Calu3 (cell line): ENCODE measurements at regions not wholly inside any gene's neighbourhood (a gene's known extent, or its start where the extent isn't known, plus 50 kb on each side); places are given as distances from the start of the nearest gene placed in this dataset.
"Not testable (repeated sequence)": the region's sequence is repeated elsewhere in the genome, so short reads cannot be mapped to it uniquely, and the experiment has no call there.

Source experiments
- BruUV-seq: library from RNA; stranded (reverse); fragments of 400-500 nt; replicated peaks from 2 replicates; lab custom pipeline; 2021; lab: Mats Ljungman, UMichigan
- CTCF ChIA-PET: fragments of 300-600 bp; sonication (Branson Sonifier 250); formaldehyde crosslinking; loops from one replicate; lab custom pipeline; 2022; ENCODE audit warnings: antibody characterized with exemption; lab: Charles Lee
- DNase-seq: peaks from one replicate; pipeline ENCODE4 v3.0.0; 2022
- H3K27ac Mint-ChIP-seq: one replicate; pipeline ENCODE4 v1.8.0; 2022; ENCODE audit warnings: mixed read lengths; ENCODE audit not compliant: unreplicated experiment
- H3K27me3 Mint-ChIP-seq: one replicate; pipeline ENCODE4 v1.8.0; 2022; ENCODE audit warnings: mixed read lengths; ENCODE audit not compliant: unreplicated experiment
- H3K36me3 Mint-ChIP-seq: one replicate; pipeline ENCODE4 v1.8.0; 2022; ENCODE audit warnings: mild to moderate bottlenecking, moderate library complexity, mixed read lengths; ENCODE audit not compliant: insufficient read depth, unreplicated experiment
- H3K4me1 Mint-ChIP-seq: one replicate; pipeline ENCODE4 v1.8.0; 2022; ENCODE audit warnings: mild to moderate bottlenecking, low read depth, mixed read lengths; ENCODE audit not compliant: unreplicated experiment
- H3K4me3 Mint-ChIP-seq: one replicate; pipeline ENCODE4 v1.8.0; 2022; ENCODE audit warnings: mild to moderate bottlenecking, low read depth, moderate library complexity, mixed read lengths; ENCODE audit not compliant: unreplicated experiment
- H3K9me3 Mint-ChIP-seq: one replicate; pipeline ENCODE4 v1.8.0; 2022; ENCODE audit warnings: low read depth, mixed read lengths; ENCODE audit not compliant: unreplicated experiment
- CTCF ChIP-seq: fragments of 200-600 bp; IDR thresholded peaks from one replicate; pipeline ENCODE4 v1.8.0; 2022; ENCODE audit warnings: antibody characterized with exemption; ENCODE audit not compliant: unreplicated experiment
- intact Hi-C: fragments of 100-400 bp; cut with micrococcal nuclease; formaldehyde crosslinking; loops from one replicate; pipeline ENCODE4 v1.10.0; 2022; ENCODE audit not compliant: unreplicated experiment

- Mint-ChIP-seq H3K4me1 (peaks cover 15% of the 10 kb centered on the region), H3K27me3 (no peaks in the 10 kb centered on the region), H3K36me3 (no peaks in the 10 kb centered on the region), H3K27ac (no peak overlapping the region), H3K4me3 (no peak overlapping the region), H3K9me3 (peaks cover 2% of the 10 kb centered on the region)
- intact Hi-C loops = loop anchor here (1.0 to 10.0 kb wide), 2 partner anchors 19 to 191 kb away; no protein-coding TSS in a partner anchor
- no peak for TF ChIP-seq CTCF
- BruUV-seq = no TSS peak
- no peak for DNase-seq
- CTCF ChIA-PET = interaction anchor here (0.6 kb wide), 1 partner anchor 1759 kb away, joined by 3 read pairs; no protein-coding TSS in a partner anchor
Observed at GRCh38 chr1:234825498-234826165, 215.7 kb upstream of the IRF2BP2 start.

GRCh38 chr1:234824836-234825235 is 214.9 kb upstream of the IRF2BP2 start:
- H3K4me1 Mint-ChIP-seq = peaks cover 17% of the 10 kb centered on the region
- BruUV-seq, H3K27ac Mint-ChIP-seq, H3K4me3 Mint-ChIP-seq, H3K9me3 Mint-ChIP-seq, CTCF ChIA-PET, H3K27me3 Mint-ChIP-seq, DNase-seq, H3K36me3 Mint-ChIP-seq: not testable (repeated sequence)
- intact Hi-C loops = loop anchor here (1.0 to 10.0 kb wide), 3 partner anchors 19 to 328 kb away; no protein-coding TSS in a partner anchor

- CTCF ChIA-PET = no interaction called here
- BruUV-seq = no TSS peak
- no peak for TF ChIP-seq CTCF
- Mint-ChIP-seq H3K4me3 (no peak overlapping the region), H3K36me3 (peaks cover 4% of the 10 kb centered on the region), H3K27me3 (no peaks in the 10 kb centered on the region), H3K9me3 (no peaks in the 10 kb centered on the region), H3K4me1 (peaks cover 20% of the 10 kb centered on the region), H3K27ac (no peak overlapping the region)
- no peak for DNase-seq
- intact Hi-C loops = loop anchor here (5.0 to 10.0 kb wide), 2 partner anchors 189 to 326 kb away; no protein-coding TSS in a partner anchor
Observed at GRCh38 chr1:234823191-234824176, 213.5 kb upstream of the IRF2BP2 start.

GRCh38 chr1:234821840-234822239 is 211.9 kb upstream of the IRF2BP2 start:
- no peaks in the 10 kb centered on the region for H3K27me3 Mint-ChIP-seq
- H3K36me3 Mint-ChIP-seq = peaks cover 12% of the 10 kb centered on the region
- no peak for TF ChIP-seq CTCF
- no peak for DNase-seq
- intact Hi-C loops = loop anchor here (5.0 to 10.0 kb wide), 2 partner anchors 187 to 325 kb away; no protein-coding TSS in a partner anchor
- no peaks in the 10 kb centered on the region for H3K9me3 Mint-ChIP-seq
- H3K27ac Mint-ChIP-seq = no peak overlapping the region
- peaks cover 32% of the 10 kb centered on the region for H3K4me1 Mint-ChIP-seq
- H3K4me3 Mint-ChIP-seq = no peak overlapping the region
- BruUV-seq = no TSS peak
- CTCF ChIA-PET = no interaction called here
